HG03139 (cell line): ENCODE measurements at regions not wholly inside any gene's neighbourhood (a gene's known extent, or its start where the extent isn't known, plus 50 kb on each side); places are given as distances from the start of the nearest gene placed in this dataset.

ENCODE experiments used
- ATAC-seq: cut with Tn5 transposase; IDR thresholded peaks from one replicate; pipeline ENCODE4 v1.9.1; 2021; ENCODE audit not compliant: unreplicated experiment

DNA sequence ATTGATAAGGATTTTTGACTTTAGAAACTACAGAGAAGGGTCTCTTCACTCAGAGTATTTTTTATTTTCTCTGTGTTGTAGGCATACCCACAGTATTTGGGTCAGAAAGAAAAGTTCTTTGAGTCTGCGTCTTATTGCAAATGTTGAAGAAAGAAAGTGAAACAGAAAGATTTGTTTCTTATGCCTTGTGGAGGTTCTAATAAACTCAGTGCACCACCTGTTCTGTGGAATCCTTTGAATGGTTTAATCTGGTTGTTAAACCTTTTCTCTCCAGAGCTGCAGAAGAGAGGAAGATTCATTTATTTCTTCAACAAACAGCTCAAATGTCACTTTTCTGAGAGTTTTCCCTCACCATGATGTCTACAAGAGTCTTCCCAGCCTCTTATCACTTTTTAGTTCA, 146.6 kb upstream of the PLEKHG7 start:
- ATAC-seq: peak; percentile 29

GRCh38 chr12:92554158-92555073, 148.4 kb upstream of the PLEKHG7 start:
- no peak for ATAC-seq

DNA sequence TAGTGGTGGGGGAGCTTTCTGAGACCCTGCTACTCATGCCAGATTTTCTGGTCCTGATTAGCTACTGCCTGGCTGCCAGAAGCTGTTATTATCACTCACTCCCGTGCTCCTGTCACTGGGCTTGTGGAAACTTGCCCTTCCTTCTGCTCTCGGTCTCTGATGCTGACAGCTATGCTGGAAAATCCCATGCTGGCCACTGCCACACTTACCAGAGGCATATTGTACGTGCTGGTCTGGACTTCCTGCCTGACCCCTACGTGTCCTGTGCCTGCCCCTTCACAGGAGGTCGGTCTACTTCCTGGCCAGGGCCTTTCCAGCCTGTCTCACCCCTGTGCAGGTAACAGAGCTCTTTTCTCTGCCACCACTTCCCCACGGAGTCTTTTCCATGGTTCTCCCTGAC, 149.4 kb upstream of the PLEKHG7 start:
- no peak for ATAC-seq

DNA sequence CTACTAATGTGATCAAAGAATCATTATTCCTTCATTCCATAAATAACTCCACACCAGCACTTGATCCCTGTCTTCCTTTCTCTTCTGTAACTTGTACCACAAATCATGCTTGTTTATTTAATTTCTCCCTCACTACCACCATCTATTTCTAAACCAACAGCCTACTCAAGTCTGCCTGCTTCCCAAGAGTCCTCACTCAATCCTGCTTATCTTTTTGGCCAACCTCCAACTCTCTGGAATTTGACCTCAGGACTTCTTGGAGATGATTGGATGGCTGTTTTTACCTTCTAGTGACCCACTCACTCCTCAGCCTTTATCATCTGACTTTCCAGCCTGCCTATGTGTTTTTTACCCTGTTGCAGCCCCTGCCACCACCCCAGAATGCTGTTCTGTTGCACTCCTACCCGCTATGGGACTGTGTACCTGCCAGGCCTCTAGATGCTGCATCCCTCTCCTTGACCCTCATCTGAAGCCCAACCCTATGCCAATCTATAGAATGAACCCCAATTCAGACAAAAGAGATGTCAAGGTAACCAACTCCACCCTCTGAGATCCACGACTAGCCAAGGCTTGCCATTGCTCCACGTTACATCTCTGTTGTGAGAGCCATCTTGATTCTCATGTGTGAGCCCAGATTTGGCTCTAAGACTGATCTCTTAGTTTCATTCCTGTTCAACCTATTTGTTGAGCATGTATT, 150.2 kb upstream of the PLEKHG7 start:
- no peak for ATAC-seq

DNA sequence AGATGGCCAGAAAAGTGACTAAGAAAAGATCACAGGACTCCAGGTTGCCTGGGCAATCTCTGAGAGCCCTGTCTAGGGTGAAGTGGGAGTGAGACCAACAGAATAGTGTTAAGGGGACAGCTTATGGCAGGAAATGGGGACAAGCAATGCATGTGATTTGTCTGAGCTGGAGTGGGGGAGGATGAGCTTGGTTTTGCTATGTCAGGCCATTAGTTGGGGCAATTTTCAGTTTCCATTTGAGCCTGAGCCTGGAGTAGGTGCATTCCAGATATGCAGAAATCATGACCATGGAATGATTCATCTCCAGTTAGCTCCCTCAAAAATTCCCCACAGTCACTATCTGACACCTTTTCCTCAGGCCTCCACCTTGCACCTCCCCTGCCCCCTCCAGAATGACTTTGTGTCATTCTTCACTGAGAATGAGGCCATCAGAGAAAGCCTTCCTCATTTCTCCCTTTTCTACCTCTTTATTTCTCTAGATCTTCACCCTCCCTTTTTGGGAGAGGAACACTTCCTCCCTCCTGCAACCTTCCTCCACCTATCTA, 150.9 kb upstream of the PLEKHG7 start:
- peak; percentile 59 for ATAC-seq

DNA sequence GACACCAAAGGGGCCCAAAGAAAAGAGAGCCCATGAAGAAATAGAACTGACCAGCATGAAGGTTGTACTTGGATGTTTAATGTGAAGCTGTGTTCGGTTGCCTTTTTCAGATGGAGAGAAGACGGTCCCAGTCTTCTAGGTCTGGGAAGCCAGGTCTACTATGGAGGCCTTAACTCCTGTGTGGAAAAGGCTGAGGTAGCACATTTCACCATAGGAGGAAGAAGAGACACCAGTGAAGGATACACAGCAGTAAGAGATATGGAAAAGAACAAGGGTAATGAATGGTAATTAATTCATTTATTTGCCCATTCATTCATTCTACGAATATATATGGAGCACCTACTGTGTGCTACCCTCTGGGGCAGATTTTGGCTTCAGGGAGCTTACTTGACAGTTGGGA, 151.6 kb upstream of the PLEKHG7 start:
- no peak for ATAC-seq

GRCh38 chr12:92550661-92551060, 152.1 kb upstream of the PLEKHG7 start:
- ATAC-seq: no peak

DNA sequence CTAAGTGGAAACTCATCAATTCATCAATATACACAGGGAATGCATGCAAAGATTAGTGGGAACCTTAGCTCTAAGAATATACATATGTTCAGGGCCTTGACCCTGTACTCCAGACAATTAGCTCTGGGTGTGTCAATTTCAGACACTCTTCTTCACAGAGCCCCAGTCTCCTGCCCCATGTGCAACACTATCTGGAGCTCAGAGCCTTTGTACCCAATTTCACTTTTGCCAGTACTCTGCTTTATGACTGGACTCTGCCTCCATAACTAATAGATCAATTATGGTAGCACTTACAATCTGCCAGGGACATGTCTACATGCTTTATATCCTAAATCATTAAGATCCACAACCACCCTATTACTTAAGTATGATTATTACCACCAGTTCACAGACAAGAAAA, 152.5 kb upstream of the PLEKHG7 start:
- no peak for ATAC-seq

DNA sequence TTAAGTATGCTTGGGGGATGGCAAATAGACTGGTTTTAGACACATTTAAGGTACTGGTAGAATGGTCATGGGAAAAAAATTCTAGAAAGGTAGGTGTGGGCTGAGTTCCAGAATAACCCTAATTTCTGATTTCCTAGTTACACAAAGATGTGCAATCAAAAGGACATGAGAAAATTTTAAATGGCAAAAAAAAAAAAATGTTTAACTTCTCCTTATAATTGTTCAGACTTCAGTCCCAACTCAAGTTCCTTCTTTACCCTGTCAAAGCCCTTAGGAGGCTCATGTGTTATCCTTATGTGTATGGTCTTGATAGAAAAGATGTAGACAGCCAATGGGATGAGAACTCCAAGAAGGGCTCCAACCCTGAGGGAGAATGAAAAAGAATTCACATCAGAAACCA, 153.3 kb upstream of the PLEKHG7 start:
- ATAC-seq: no peak

- no peak for ATAC-seq
These were observed 154.9 kb upstream of the PLEKHG7 start for GRCh38 chr12:92547906-92548305.

GRCh38 chr12:92547420-92547819, 155.4 kb upstream of the PLEKHG7 start:
- ATAC-seq: no peak

DNA sequence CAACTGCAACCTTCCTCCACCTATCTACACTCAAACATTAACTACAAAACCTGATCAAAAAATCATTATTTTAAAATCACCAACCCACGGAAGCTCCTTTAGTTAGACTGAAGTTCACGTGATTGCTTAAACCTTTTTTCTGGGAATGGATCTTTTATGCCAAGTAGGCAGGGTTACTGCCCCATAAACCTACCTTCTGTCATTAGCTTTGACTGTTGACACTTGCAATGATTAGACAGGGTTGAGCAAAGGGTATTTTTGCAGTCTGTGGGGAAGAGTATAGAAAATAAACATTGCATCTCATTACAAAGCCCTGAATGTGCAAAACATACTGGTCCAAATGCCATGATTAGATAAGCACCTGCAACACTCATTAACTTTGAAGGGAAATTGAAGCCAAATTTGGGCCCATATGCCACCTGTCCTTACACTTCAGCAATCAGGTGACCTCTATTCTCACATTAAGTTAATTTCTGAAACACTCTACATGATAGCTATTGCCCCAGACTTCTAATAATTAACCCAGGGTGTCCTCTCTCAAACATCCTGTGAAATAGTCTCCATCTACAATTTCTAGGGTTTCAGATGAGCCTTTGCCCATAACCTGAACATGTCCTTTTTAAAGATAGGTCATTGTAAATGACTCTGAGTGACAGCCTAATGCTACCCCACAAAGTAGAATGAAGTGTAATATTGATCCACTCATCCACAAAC, 156.0 kb upstream of the PLEKHG7 start:
- ATAC-seq: peak; percentile 76

DNA sequence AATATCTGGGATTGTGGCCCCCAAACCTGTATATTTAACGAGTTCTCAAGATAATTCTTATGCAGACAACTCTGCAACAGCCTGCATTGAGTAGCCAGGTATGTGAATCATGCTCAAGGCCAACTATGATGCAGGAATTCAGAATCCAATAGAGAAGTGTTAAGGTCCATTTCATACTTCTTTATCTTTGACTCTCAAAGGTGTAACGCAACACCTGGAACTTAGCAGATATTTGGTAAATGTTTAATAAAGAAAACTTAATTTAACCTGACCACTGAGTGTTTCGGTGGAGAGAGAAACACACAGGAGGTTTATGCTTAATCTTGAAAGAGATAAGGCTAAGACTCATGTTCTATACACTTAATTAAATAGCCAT, 156.5 kb upstream of the PLEKHG7 start:
- ATAC-seq: peak; percentile 27

DNA sequence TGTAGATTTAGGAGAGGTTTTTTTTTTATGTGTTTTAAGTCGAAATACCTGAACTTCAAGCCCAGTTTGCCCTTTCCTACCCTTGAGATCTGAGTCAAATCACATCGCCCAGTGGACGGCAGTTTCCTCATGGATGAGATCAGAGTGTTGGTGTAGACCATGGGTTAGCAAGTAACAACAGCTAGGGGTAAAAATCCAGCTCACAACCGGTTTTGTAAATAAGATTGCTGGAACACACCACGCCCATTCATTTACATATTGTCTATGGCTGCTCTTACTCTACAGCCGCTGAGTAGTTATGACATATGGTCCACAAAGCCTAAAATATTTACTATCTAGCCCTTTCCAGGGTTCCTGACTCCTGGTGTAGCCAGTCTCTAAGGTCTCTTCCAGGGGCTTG, 158.5 kb upstream of the PLEKHG7 start:
- no peak for ATAC-seq

GRCh38 chr12:92543840-92544239, 158.9 kb upstream of the PLEKHG7 start:
- no peak for ATAC-seq

GRCh38 chr12:92543359-92543758, 159.4 kb upstream of the PLEKHG7 start:
- ATAC-seq: no peak

- no peak for ATAC-seq
These were observed 161.1 kb upstream of the PLEKHG7 start for GRCh38 chr12:92541731-92542130.

DNA sequence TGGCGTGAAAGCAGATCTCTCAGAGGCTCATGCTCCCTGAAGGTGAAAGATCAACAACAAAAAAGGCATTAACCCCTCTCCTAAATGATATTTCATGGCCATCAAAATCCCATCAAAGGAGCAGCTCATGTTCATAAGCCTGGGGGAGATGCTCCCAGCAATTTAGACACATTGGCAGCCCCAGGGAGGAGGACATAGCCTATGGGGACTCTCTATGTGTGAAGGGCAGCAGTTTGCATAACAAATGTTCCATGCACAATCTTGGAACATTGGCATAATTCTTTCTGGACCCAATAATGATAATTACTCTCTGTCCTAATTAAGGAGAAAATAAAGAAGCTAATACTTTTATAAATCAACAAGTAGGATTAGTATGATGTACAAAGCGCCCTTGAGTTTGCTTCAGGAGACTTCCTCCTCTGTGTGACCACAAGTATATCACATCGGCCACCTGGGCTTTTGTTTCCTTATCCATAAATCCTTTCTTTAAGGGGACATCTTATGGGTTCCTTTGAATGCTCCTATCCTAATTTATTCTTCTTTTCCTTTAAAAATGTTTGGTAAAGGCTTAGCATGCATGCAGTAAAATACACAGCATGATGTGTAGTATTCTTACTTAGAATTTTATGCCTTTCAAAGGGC, 161.9 kb upstream of the PLEKHG7 start:
- ATAC-seq: no peak

DNA sequence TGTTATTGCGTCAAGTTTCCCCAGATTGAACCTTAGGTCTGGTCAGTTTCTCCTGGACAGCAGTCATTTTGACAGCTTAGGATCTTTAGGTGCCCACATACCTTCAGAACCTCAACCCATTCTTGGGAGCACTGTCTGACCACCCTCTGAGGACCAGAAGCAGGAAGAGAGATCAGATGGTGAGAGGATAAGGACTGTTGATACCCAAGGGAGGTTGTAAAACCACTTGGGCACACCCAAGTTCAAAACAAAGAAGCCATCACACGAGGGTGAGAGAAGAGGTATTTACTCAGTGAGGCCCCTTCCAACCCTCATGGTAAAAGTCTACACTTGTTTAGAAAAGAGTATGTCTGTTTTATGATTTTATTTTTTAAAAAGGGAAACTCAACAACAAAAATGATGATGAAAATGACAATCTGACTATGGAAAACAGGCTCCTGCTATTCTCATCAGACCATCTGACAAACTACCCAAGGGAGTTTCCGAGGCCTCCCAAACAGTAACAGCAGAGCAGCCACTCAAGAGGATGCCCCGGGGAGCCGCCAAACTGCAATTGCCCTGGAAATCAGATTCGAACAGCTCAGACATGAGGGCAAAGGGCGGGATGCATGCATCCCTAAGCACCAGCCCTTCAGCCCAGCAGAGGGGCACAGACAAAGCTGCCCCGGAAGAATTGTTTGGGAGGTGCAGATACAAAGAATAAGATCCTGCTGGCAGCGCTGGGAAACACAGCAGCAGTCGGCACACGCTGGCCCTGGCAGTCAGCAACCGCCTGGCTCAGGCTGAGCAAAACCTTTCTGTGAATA, 162.6 kb upstream of the PLEKHG7 start:
- ATAC-seq: peak; percentile 29

- peak; percentile 38 for ATAC-seq
These were observed 163.6 kb upstream of the PLEKHG7 start for GRCh38 chr12:92539110-92539749.
